ENCODE measurements at regions not wholly inside any gene's neighbourhood (a gene's known extent, or its start where the extent isn't known, plus 50 kb on each side); places are given as distances from the start of the nearest gene placed in this dataset.

- no peak for TF ChIP-seq EZH2 (IDR thresholded peaks at IDR 0.05; ENCODE audit: low read length)
- TF ChIP-seq, protein P1, sequence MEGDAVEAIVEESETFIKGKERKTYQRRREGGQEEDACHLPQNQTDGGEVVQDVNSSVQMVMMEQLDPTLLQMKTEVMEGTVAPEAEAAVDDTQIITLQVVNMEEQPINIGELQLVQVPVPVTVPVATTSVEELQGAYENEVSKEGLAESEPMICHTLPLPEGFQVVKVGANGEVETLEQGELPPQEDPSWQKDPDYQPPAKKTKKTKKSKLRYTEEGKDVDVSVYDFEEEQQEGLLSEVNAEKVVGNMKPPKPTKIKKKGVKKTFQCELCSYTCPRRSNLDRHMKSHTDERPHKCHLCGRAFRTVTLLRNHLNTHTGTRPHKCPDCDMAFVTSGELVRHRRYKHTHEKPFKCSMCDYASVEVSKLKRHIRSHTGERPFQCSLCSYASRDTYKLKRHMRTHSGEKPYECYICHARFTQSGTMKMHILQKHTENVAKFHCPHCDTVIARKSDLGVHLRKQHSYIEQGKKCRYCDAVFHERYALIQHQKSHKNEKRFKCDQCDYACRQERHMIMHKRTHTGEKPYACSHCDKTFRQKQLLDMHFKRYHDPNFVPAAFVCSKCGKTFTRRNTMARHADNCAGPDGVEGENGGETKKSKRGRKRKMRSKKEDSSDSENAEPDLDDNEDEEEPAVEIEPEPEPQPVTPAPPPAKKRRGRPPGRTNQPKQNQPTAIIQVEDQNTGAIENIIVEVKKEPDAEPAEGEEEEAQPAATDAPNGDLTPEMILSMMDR (optimal IDR thresholded peaks at IDR 0.05 in 1 of 3, IDR thresholded peaks at IDR 0.05 in 1 of 3, conservative IDR thresholded peaks at IDR 0.05 in 1 of 3; ENCODE audit: extremely low read depth in 1 of 3, insufficient read depth in 2 of 3, low read length in 3 of 3) = no peak
Measured at GRCh38 chr9:28471261-28471660, 898.0 kb upstream of the C9orf72 start.

Measured in keratinocyte (primary cell).